Subcutaneous abdominal adipose tissue (tissue), 5 donors: ENCODE measurements at regions not wholly inside any gene's neighbourhood (a gene's known extent, or its start where the extent isn't known, plus 50 kb on each side); places are given as distances from the start of the nearest gene placed in this dataset.

Experiments
- H3K27ac ChIP-seq: one replicate; pipeline ENCODE4 v1.7.0; 2013; ENCODE audit warnings: low read depth, mild to moderate bottlenecking, inconsistent platforms, low read length, moderate library complexity
- H3K27me3 ChIP-seq, 5 donors: one replicate each; pipeline ENCODE4 v1.7.0; 2013; ENCODE audit warnings: low read length in 5 of 5, inconsistent platforms in 1 of 5; ENCODE audit not compliant: control insufficient read depth in 5 of 5, insufficient read depth in 4 of 5
- H3K36me3 ChIP-seq, 5 donors: one replicate each; pipeline ENCODE4 v1.7.0; 2013; ENCODE audit warnings: low read length in 5 of 5; ENCODE audit not compliant: control insufficient read depth in 5 of 5, insufficient read depth in 5 of 5
- H3K4me1 ChIP-seq, 5 donors: one replicate each; pipeline ENCODE4 v1.7.0; 2013; ENCODE audit warnings: low read length in 5 of 5, mild to moderate bottlenecking in 3 of 5, moderate library complexity in 1 of 5; ENCODE audit not compliant: control insufficient read depth in 5 of 5, insufficient read depth in 5 of 5
- H3K4me3 ChIP-seq, 5 donors: one replicate each; pipeline ENCODE4 v1.7.0; 2013; ENCODE audit warnings: low read length in 5 of 5, low read depth in 1 of 5
- H3K9ac ChIP-seq, 5 donors: one replicate each; pipeline ENCODE4 v1.7.0; 2013; ENCODE audit warnings: low read length in 5 of 5, mild to moderate bottlenecking in 4 of 5, moderate library complexity in 3 of 5
- H3K9me3 ChIP-seq, 5 donors: one replicate each; pipeline ENCODE4 v1.7.0; 2013; ENCODE audit warnings: low read length in 5 of 5; ENCODE audit not compliant: control insufficient read depth in 5 of 5
- donor health status: healthy.
- donor health status: healthy.
- donor health status: healthy.
- donor health status: healthy.
- donor health status: healthy.

- Histone ChIP-seq H3K27ac (no peak overlapping the region), H3K4me3 (no peak overlapping the region), H3K9me3 (no peaks in the 10 kb centered on the region), H3K27me3 (no peaks in the 10 kb centered on the region), H3K4me1 (no peaks in the 10 kb centered on the region), H3K36me3 (no peaks in the 10 kb centered on the region), H3K9ac (no peak overlapping the region)
Observed at GRCh38 chr2:41644936-41645335, 402.9 kb upstream of the PKDCC start.

DNA sequence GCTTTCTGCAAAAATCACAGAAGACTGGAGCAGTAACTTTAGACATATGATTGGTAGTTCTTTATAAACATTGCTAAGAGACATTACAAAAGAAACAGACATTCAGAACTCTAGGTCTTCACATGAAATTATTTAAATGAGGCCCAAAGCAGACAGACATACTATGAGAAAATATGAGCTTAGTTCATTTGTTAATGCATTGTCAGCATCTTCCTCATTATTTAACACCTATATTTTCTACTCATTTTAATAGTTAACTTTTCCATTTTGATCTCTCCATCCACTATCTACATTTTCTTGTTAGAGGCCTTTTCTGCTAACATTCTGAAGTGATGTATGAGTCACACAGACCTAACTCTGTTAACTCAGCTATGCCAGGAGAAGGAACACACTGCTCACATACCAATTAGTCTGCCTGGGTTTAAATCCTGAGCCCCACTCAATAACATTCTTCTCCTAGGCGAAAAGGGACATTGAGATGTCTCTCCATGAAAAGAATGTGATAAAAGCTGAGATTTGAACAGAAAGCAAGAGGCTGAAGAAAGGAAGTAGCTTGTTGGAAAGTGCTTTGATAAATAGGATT is 400.3 kb upstream of the PKDCC start:
- Histone ChIP-seq H3K9ac (no peak overlapping the region), H3K4me3 (no peak overlapping the region), H3K36me3 (no peaks in the 10 kb centered on the region), H3K27ac (no peak overlapping the region), H3K4me1 (no peaks in the 10 kb centered on the region), H3K9me3 (no peaks in the 10 kb centered on the region), H3K27me3 (no peaks in the 10 kb centered on the region)

DNA sequence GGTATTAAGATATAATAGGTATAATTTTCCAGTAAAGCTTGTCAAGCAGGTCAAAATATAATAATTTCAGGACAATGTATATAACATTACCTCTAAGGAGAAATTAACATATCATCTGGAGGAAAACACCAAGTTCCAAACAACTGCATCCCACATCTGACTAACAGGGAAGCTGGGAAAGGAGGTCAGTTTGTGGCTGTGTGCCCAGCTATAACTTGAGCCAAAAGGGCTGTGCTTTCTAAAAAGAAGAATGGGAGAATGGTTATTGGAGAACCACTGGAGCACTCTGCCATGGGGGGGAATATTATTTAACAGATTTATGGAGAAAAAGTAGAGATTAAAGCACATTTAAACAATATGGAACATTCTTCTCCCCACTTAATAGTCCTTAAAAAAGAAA is 390.6 kb upstream of the PKDCC start:
- Histone ChIP-seq H3K4me3 (no peak overlapping the region), H3K36me3 (no peaks in the 10 kb centered on the region), H3K27me3 (no peaks in the 10 kb centered on the region), H3K9ac (no peak overlapping the region), H3K27ac (no peak overlapping the region), H3K4me1 (no peaks in the 10 kb centered on the region), H3K9me3 (no peaks in the 10 kb centered on the region)

DNA sequence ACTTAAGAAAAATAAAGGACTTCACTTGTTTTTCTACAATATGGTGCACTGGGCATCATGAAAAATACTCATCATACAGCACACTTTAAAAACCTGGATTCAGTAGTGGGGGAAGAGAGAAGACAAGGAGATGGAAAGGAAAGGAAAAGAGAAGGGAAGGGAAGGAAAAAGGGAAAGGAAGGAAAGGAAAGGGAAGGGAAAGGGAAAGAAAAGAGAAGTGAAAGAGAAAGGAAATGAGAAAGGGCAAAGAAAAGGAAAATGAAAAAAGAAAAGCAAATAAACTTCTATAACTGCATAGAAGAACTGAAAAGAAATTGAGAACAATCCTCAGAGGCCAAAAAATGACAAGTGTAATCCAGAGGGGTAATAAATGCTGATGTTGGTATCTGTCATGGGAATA is 388.1 kb upstream of the PKDCC start:
- no peak overlapping the region for H3K4me3 ChIP-seq

GRCh38 chr2:41662461-41662860 is 385.4 kb upstream of the PKDCC start:
- Histone ChIP-seq H3K27me3 (no peaks in the 10 kb centered on the region), H3K36me3 (no peaks in the 10 kb centered on the region), H3K27ac (no peak overlapping the region), H3K4me1 (no peaks in the 10 kb centered on the region), H3K9me3 (no peaks in the 10 kb centered on the region), H3K4me3 (no peak overlapping the region), H3K9ac (no peak overlapping the region)

More for the DNA sequence above, 388.1 kb upstream of the PKDCC start:
- no peak overlapping the region for H3K9ac ChIP-seq
- no peaks in the 10 kb centered on the region for H3K27me3 ChIP-seq
- H3K27ac ChIP-seq, result no peak overlapping the region
- no peaks in the 10 kb centered on the region for H3K4me1 ChIP-seq
- H3K9me3 ChIP-seq, result no peaks in the 10 kb centered on the region
- H3K36me3 ChIP-seq, result no peaks in the 10 kb centered on the region

- H3K9me3 ChIP-seq, result no peaks in the 10 kb centered on the region
- H3K36me3 ChIP-seq, result no peaks in the 10 kb centered on the region
- H3K4me1 ChIP-seq, result no peaks in the 10 kb centered on the region
- H3K9ac ChIP-seq, result no peak overlapping the region
- H3K4me3 ChIP-seq, result no peak overlapping the region
- no peaks in the 10 kb centered on the region for H3K27me3 ChIP-seq
- H3K27ac ChIP-seq, result no peak overlapping the region
Observed at GRCh38 chr2:41663056-41663455, 384.8 kb upstream of the PKDCC start.

- H3K36me3 ChIP-seq, result no peaks in the 10 kb centered on the region
- H3K9ac ChIP-seq, result no peak overlapping the region
- H3K4me3 ChIP-seq, result no peak overlapping the region
- H3K9me3 ChIP-seq, result no peaks in the 10 kb centered on the region
- no peaks in the 10 kb centered on the region for H3K27me3 ChIP-seq
- H3K4me1 ChIP-seq, result peaks cover 0 to 4% (median 0%) of the 10 kb centered on the region in 5 donors
- H3K27ac ChIP-seq, result no peak overlapping the region
Observed at GRCh38 chr2:41668529-41668928, 379.3 kb upstream of the PKDCC start.

- Histone ChIP-seq H3K9ac (no peak overlapping the region), H3K36me3 (no peaks in the 10 kb centered on the region), H3K27ac (no peak overlapping the region), H3K4me3 (no peak overlapping the region), H3K4me1 (no peaks in the 10 kb centered on the region), H3K9me3 (no peaks in the 10 kb centered on the region), H3K27me3 (no peaks in the 10 kb centered on the region)
Observed at GRCh38 chr2:41678639-41679038, 369.2 kb upstream of the PKDCC start.

GRCh38 chr2:41686156-41686555 is 361.7 kb upstream of the PKDCC start:
- no peaks in the 10 kb centered on the region for H3K27me3 ChIP-seq
- no peak overlapping the region for H3K4me3 ChIP-seq
- no peak overlapping the region for H3K27ac ChIP-seq
- no peaks in the 10 kb centered on the region for H3K4me1 ChIP-seq
- H3K9ac ChIP-seq, result no peak overlapping the region
- no peaks in the 10 kb centered on the region for H3K9me3 ChIP-seq
- H3K36me3 ChIP-seq, result no peaks in the 10 kb centered on the region

DNA sequence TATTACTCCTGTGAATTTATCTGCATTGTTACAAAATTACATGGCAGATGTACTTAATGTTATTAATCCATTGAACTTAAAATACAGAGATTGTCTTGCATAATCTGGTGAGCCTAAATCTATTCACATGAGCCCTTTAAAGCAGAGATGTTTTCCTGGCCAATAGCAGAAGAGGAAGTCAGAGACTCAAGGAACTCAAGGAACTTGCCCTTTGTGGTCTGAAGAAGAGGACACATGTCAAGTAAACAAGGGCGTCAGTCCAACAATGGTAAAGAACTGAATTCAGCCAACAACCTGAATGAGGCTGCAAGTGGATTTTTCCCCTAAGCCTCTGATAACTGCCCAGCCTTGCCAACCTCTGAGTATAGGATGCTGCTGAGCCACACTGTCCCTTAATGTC is 356.3 kb upstream of the PKDCC start:
- Histone ChIP-seq H3K9ac (no peak overlapping the region), H3K27ac (no peak overlapping the region), H3K4me1 (peaks cover 0 to 5% (median 0%) of the 10 kb centered on the region in 5 donors), H3K27me3 (no peaks in the 10 kb centered on the region), H3K36me3 (no peaks in the 10 kb centered on the region), H3K9me3 (no peaks in the 10 kb centered on the region), H3K4me3 (no peak overlapping the region)
